ENCODE measurements at regions not wholly inside any gene's neighbourhood (a gene's known extent, or its start where the extent isn't known, plus 50 kb on each side); places are given as distances from the start of the nearest gene placed in this dataset.

GRCh38 chr1:13931226-13931625 lies 231.2 kb downstream of the PRDM2 start:
- no peaks in the 10 kb centered on the region for H3K79me2 ChIP-seq (ENCODE audit: low read depth)
- no peak overlapping the region for H3K4me3 ChIP-seq
- TF ChIP-seq EZH2 (IDR thresholded peaks at IDR 0.05; ENCODE audit: low read depth) (no peak), CTCF (conservative IDR thresholded peaks at IDR 0.05) (no peak)
- no peaks in the 10 kb centered on the region for H3K9me2 ChIP-seq (ENCODE audit: insufficient read depth)
- no peaks in the 10 kb centered on the region for H3K36me3 ChIP-seq (ENCODE audit: low read depth)
- no peak overlapping the region for H3K27ac ChIP-seq
- ChIA-PET CTCF (no interaction called here), POLR2A (ENCODE audit: unreplicated experiment) (no interaction called here)
- H3K9me3 ChIP-seq (ENCODE audit: insufficient read depth, low read depth), result no peaks in the 10 kb centered on the region
- peaks cover 7% of the 10 kb centered on the region; the same call in 1 of the 2 replicates for H3K27me3 ChIP-seq (ENCODE audit: insufficient read depth, low read depth)
- no peak overlapping the region for H2AFZ ChIP-seq
- intact Hi-C loops (cut with micrococcal nuclease; ENCODE audit: unreplicated experiment), result no loop called here
- H3K4me1 ChIP-seq (replicated peaks; ENCODE audit: insufficient read depth), result no peaks in the 10 kb centered on the region
- H3K4me2 ChIP-seq, result no peak overlapping the region
- H4K20me1 ChIP-seq (ENCODE audit: insufficient read depth), result no peaks in the 10 kb centered on the region
- H3F3A ChIP-seq (ENCODE audit: insufficient read depth, low read depth), result no peaks in the 10 kb centered on the region
- BruUV-seq (replicated peaks), result no TSS peak
- DNase-seq, result no peak

GRCh38 chr1:13935336-13935735 lies 235.3 kb downstream of the PRDM2 start:
- Histone ChIP-seq H3K79me2 (ENCODE audit: low read depth) (no peaks in the 10 kb centered on the region), H4K20me1 (ENCODE audit: insufficient read depth) (no peaks in the 10 kb centered on the region), H3K27ac (no peak overlapping the region), H3K4me1 (replicated peaks; ENCODE audit: insufficient read depth) (no peaks in the 10 kb centered on the region), H3K4me3 (no peak overlapping the region), H3K4me2 (no peak overlapping the region), H3K9me3 (ENCODE audit: insufficient read depth, low read depth) (no peaks in the 10 kb centered on the region), H3K27me3 (ENCODE audit: insufficient read depth, low read depth) (peaks cover 7% of the 10 kb centered on the region; the same call in 1 of the 2 replicates), H3F3A (ENCODE audit: insufficient read depth, low read depth) (no peaks in the 10 kb centered on the region), H2AFZ (no peak overlapping the region), H3K9me2 (ENCODE audit: insufficient read depth) (no peaks in the 10 kb centered on the region), H3K36me3 (ENCODE audit: low read depth) (no peaks in the 10 kb centered on the region)
- intact Hi-C loops (cut with micrococcal nuclease; ENCODE audit: unreplicated experiment), result no loop called here
- DNase-seq, result no peak
- no TSS peak for BruUV-seq (replicated peaks)
- POLR2A ChIA-PET (ENCODE audit: unreplicated experiment), result no interaction called here
- no peak for TF ChIP-seq CTCF (conservative IDR thresholded peaks at IDR 0.05)
- no peak for TF ChIP-seq EZH2 (IDR thresholded peaks at IDR 0.05; ENCODE audit: low read depth)
- CTCF ChIA-PET, result no interaction called here

GRCh38 chr1:13941315-13941714 lies 241.3 kb downstream of the PRDM2 start:
- no TSS peak for BruUV-seq (replicated peaks)
- Histone ChIP-seq H3K9me2 (ENCODE audit: insufficient read depth) (no peaks in the 10 kb centered on the region), H3K27me3 (ENCODE audit: insufficient read depth, low read depth) (no peaks in the 10 kb centered on the region), H3K9me3 (ENCODE audit: insufficient read depth, low read depth) (no peaks in the 10 kb centered on the region), H3K36me3 (ENCODE audit: low read depth) (no peaks in the 10 kb centered on the region), H3K4me1 (replicated peaks; ENCODE audit: insufficient read depth) (no peaks in the 10 kb centered on the region), H2AFZ (no peak overlapping the region), H3K27ac (no peak overlapping the region), H4K20me1 (ENCODE audit: insufficient read depth) (no peaks in the 10 kb centered on the region), H3F3A (ENCODE audit: insufficient read depth, low read depth) (no peaks in the 10 kb centered on the region), H3K4me2 (no peak overlapping the region), H3K4me3 (no peak overlapping the region), H3K79me2 (ENCODE audit: low read depth) (no peaks in the 10 kb centered on the region)
- CTCF ChIA-PET, result no interaction called here
- no peak for DNase-seq
- intact Hi-C loops (cut with micrococcal nuclease; ENCODE audit: unreplicated experiment), result no loop called here
- POLR2A ChIA-PET (ENCODE audit: unreplicated experiment), result no interaction called here
- no peak for TF ChIP-seq CTCF (conservative IDR thresholded peaks at IDR 0.05)
- no peak for TF ChIP-seq EZH2 (IDR thresholded peaks at IDR 0.05; ENCODE audit: low read depth)

All from PC-9 (cell line).